ENCODE measurements at regions not wholly inside any gene's neighbourhood (a gene's known extent, or its start where the extent isn't known, plus 50 kb on each side); places are given as distances from the start of the nearest gene placed in this dataset.
A peak's percentile ranks its signal among the peaks of the same experiment; 100 is the strongest.

GRCh38 chr13:23488442-23488841, 54.9 kb upstream of the SACS start:
- peak; percentile 20 for DNase-seq

DNA sequence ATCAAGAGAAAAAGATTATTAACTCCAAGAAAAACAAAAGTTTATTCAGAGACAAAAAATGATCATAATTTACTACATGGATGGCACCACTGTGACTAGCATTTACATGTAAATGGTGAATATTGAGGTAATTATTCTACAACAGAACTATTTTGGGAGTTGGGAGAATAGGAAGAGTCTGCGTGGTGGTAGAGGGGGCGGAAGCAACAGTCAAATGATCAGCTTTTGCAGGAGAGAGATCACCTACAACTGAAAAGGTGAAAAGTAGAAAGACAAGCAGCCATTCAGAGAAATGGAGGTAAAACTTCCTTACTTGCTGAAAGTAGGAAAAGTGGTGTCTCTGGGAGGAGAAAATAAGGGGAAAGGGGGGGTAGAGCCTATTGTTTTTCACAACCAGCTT, 62.8 kb upstream of the SACS start:
- no peak for DNase-seq

DNA sequence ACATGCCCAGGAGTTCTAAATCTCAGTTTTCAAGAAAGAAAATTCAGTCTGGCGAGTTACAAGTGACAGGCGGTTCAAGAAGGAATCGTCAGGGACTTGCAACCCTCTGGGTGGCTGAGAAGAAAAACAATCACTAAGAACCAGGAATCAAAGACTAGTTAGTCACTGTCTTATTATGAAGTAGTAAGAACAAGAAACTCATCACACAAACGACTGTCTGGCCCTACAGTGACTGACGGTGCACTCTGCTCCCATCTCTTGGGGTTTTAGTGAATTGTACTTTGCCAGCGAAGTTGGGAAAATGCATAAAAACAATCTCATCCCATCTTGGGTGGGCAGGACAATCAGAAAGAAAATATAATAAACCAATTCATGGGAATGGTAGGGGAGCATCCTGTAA, 63.7 kb upstream of the SACS start:
- DNase-seq, result no peak

- DNase-seq, result peak; percentile 31
These were observed 67.3 kb upstream of the SACS start for GRCh38 chr13:23500849-23501248.

DNA sequence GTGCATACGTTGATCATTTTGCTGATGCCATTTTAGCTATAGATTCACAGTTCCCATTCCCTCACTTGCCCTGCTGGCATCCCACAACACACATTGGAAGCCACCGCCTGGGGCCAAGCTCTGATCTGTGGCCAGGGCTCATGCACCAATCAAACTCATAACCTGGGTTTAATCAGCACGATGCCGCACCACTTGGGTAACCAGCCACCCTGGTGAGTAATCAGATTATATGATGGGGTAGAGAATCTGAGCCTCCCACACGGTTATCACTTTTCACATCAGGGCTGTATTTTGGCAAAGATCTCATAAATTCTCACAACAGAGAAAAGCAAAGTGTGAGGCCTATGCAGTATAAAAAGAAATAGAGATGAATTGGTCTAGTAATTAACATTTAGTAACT, 66.0 kb upstream of the TNFRSF19 start:
- DNase-seq, result peak; percentile 17

DNA sequence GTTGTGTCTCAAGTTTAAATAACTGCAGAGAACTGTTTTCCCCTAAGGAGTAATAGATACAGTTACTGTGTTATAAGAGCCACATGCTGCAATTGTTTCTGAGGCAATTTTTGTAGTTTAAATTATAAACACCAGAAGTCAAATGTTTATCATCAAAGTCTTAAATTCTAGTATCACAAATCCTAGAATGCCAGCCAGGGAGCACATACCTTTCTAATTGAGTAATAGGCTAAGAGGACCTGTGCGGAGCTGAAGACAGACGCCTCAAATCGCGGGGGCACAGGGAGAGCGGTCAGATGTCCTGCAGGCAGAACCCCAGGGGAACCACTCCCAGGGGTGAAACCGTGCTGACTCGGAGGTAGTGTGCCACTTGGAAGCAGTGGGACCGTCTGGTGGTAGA, 65.2 kb upstream of the TNFRSF19 start:
- no peak for DNase-seq

- DNase-seq, result no peak
These were observed 64.0 kb upstream of the TNFRSF19 start for GRCh38 chr13:23506071-23506806.

- no peak for DNase-seq
These were observed 63.4 kb upstream of the TNFRSF19 start for GRCh38 chr13:23506807-23507291.

DNA sequence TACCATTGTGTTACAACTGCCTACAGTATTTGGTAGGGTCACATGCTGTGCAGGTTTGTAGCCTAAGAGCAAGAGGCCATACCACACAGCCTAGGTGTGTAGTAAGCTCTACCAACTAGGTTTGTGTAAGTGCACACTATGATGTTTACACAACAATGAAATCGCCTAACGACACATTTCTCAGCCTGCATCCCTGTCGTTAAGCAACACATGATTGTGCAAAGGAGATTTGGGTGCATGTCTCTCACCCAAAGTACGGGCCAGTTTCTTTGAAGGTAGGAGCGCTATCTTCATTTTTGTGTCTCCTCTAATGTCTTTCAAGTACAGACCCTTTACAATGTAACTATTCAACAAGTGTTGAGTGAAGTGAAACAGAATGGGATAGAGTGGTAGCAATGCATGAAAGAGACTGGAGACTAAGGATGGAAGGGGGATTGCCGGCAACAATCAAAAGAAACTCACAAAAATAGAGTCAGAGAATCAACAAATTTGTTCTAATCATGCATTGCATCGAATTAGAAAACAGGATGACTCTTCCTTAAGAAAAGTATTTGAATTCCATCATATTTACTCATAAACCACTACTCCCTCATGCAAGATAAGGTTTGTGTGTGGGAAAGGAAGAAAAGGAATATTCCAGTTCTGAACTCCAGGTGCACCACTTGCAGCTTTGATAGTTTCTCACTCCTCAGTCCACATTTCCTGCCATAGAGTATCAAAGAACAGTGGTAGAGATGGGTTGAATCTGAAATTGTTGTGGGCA, 60.2 kb upstream of the TNFRSF19 start:
- no peak for DNase-seq

GRCh38 chr13:23510544-23510916, 59.7 kb upstream of the TNFRSF19 start:
- DNase-seq, result no peak

DNA sequence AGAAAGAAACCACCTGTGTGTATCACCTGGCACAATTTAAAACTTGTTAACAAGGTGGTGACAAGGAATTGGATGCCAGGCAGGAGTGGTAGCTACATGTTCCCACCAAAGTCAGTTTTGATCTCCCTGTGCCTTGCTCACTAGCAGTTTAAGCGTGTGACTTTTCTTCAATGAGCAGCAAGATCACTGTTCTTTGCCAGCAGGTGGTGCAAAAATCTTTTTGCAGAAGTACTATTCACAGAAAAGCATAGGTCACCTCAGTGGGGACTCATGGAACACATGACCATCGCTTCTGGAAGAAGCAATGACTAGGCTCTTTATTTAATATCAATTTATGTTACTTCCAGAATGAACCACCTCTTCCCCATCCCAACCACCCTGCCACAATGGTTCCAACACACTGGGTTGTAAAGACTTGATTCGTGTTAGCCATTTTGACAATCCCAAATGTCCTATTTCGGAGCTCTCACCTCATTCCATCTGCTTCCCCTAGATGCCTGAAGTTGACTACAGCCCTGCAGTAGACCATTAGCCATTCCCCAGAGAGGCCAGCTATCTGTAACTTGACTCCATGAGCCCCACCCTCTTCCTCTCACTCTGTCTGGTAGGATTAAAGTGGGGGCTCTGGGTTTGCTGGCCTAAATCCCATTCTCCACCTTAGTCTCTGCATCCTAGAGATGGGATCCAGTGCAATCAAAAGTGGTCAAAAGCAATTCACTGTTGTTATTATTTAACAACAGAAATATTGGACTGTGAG, 59.1 kb upstream of the TNFRSF19 start:
- DNase-seq, result no peak

DNA sequence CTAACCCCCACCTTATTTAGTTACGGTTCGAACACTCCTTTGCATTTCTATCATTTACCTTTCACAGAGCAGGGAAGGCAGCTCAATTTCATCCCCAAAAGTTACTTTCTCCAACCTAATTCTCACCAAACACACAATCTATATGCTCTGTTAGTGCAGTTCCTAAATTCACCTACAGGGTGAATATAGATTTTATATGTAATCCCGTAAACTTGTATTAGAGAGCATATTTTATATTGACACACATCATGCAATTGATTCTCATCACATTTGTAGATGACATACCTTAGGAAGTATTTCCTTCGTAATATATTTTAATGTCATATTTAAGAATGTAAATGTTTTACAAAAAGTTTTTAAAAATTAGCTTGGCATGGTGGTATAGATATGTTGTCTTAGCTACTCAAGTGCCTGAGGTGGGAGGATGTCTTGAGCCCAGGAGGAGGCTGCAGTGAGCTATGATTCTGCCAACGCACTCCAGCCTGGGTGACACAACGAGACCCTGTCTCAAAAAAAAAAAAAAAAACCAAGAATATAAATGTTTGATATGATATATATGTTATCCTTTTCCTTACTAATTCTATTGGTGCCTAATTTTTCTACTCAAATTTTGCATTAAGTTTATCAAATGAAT, 57.3 kb upstream of the TNFRSF19 start:
- DNase-seq, result no peak

DNA sequence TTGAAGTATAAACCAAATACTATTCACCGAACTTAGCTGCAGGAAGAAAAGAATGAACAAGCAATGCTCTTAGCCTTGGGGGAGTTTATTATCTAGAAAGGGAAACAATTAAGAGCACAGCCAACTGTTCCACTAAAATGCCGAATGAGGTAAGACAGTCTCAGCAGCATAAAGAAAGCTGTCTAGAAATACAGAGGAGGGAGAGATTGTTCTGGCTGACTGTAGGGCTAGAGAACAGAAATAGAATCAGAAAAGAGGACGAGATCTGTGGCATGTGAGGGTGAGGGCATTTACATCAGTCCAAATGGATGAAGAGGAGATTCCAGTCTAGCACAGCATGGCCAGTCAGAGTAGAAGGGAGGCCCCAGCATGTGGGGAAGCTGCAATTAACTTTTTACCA, 56.8 kb upstream of the TNFRSF19 start:
- no peak for DNase-seq

GRCh38 chr13:23514076-23514475, 56.1 kb upstream of the TNFRSF19 start:
- no peak for DNase-seq

- DNase-seq, result no peak
These were observed 55.1 kb upstream of the TNFRSF19 start for GRCh38 chr13:23515116-23515515.

DNA sequence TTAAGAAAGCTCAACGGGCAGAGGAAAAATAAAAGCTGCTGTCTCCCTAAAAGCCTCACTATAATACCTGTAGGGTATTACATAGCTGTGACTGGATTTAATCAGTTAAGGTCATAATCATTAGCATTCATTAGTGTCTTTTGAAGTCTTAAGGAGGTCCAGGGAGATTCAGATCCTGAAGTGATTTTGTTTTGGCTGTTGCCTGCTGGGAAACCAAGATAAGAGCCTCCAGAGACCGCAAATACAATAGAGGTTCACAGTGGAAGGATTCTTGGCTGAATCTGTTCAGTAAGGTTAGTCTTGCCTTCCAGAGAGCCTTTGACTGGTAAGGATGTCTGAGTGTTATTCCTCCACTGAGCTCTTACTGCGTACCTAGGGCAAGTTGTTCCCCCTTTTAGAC, 54.0 kb upstream of the TNFRSF19 start:
- DNase-seq, result no peak

- DNase-seq, result no peak
These were observed 53.5 kb upstream of the TNFRSF19 start for GRCh38 chr13:23516702-23517101.

- no peak for DNase-seq
These were observed 52.0 kb upstream of the TNFRSF19 start for GRCh38 chr13:23518231-23518630.
